K562 (cell line): ENCODE measurements at regions not wholly inside any gene's neighbourhood (a gene's known extent, or its start where the extent isn't known, plus 50 kb on each side); places are given as distances from the start of the nearest gene placed in this dataset.

ENCODE experiments used
- ESRRA ChIP-seq: fragments of 450-650 bp; IDR thresholded peaks from 2 replicates; pipeline ENCODE4 v1.6.1; 2014; ENCODE audit warnings: low read depth, mild to moderate bottlenecking, moderate library complexity, borderline replicate concordance
- ZNF274 ChIP-seq: IDR thresholded peaks from 2 replicates; pipeline ENCODE4 v1.6.1; 2011; ENCODE audit warnings: low read depth, mild to moderate bottlenecking, low read length, moderate library complexity, borderline replicate concordance

DNA sequence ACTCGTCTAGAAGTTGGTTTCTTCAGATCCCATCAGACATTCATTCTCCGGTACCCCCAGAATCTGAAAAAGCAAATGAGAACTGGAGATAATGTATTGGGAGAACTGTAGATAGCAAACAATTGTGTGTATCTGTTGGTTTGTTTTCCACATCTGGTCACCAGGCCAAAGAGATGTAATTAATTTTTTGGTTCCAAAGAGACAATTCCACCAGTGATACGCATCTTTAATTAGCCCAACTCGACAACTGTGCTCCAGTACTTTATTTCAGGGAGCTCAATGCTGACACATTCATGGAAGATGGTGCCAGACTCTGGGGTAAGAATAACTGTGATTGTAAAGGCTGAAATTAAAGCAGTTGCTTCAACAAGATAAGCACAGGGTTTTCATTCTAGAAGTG, 74.5 kb downstream of the NPTX2 start:
- TF ChIP-seq ZNF274 = no peak
- TF ChIP-seq ESRRA = no peak
